Activated B cell treated with CpG ODN at 0.5 μM for 24 hours (primary cell): ENCODE measurements at regions not wholly inside any gene's neighbourhood (a gene's known extent, or its start where the extent isn't known, plus 50 kb on each side); places are given as distances from the start of the nearest gene placed in this dataset.

ENCODE experiments used
- ATAC-seq: fragments of 200-7000 bp; cut with Tn5 transposase; one replicate; pipeline ENCODE4 v1.10.0; 2021; ENCODE audit warnings: low read depth, mild to moderate bottlenecking, moderate library complexity
- CTCF ChIA-PET: fragments of 350-600 bp; sonication (Branson Sonifier 250); formaldehyde crosslinking; loops from one replicate; lab custom pipeline; 2021; ENCODE audit warnings: antibody characterized with exemption; lab: Charles Lee
- POLR2A ChIA-PET: fragments of 350-600 bp; sonication (Branson Sonifier 250); formaldehyde crosslinking; loops from one replicate; lab custom pipeline; 2021; ENCODE audit warnings: antibody characterized with exemption; lab: Charles Lee
- DNase-seq: peaks from one replicate; pipeline ENCODE4 v3.0.0; 2022
- H3K27ac Mint-ChIP-seq: one replicate; pipeline ENCODE4 v1.8.0; 2020; ENCODE audit warnings: mixed read lengths
- H3K27me3 Mint-ChIP-seq: one replicate; pipeline ENCODE4 v1.8.0; 2021; ENCODE audit warnings: mixed read lengths
- H3K36me3 Mint-ChIP-seq: one replicate; pipeline ENCODE4 v1.8.0; 2021; ENCODE audit warnings: low read depth, mixed read lengths
- H3K4me1 Mint-ChIP-seq: one replicate; pipeline ENCODE4 v1.8.0; 2021; ENCODE audit warnings: mixed read lengths
- H3K4me3 Mint-ChIP-seq: one replicate; pipeline ENCODE4 v1.8.0; 2020; ENCODE audit warnings: mild to moderate bottlenecking, mixed read lengths
- H3K9me3 Mint-ChIP-seq: one replicate; pipeline ENCODE4 v1.8.0; 2020; ENCODE audit warnings: mixed read lengths
- intact Hi-C: fragments of 100-400 bp; cut with micrococcal nuclease; formaldehyde crosslinking; loops from one replicate; pipeline ENCODE4 v1.15.1; 2024
- TF ChIP-seq, protein P1 (sequence below): fragments of 200-600 bp; IDR thresholded peaks from one replicate; pipeline ENCODE4 v1.8.0; 2022; ENCODE audit warnings: antibody characterized with exemption, mild to moderate bottlenecking

DNA sequence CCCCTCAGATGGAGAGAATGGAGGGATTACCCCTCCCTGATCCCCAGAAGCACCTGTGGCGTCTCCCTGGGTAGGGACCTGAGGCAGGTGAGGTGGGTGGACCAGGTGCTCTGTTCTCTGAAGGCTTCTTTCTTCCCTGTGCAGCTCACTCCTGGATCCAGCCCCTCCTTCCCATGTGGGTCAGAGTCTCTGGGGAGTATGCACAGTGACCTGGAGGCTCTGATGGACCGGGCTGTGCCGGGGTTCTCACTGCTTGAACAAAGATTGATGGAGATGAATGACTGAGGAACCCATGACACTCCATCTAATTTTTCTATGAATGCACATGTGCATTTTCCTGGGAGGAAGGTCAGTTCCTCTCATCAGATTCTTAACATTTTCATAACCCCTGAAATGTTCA is 78.6 kb upstream of the SHANK2 start:
- Mint-ChIP-seq H3K4me3 (no peak overlapping the region), H3K27ac (no peak overlapping the region), H3K9me3 (peaks cover 6% of the 10 kb centered on the region), H3K4me1 (no peaks in the 10 kb centered on the region), H3K36me3 (no peaks in the 10 kb centered on the region), H3K27me3 (no peaks in the 10 kb centered on the region)
- ChIA-PET POLR2A (no interaction called here), CTCF (no interaction called here)
- TF ChIP-seq, protein P1, sequence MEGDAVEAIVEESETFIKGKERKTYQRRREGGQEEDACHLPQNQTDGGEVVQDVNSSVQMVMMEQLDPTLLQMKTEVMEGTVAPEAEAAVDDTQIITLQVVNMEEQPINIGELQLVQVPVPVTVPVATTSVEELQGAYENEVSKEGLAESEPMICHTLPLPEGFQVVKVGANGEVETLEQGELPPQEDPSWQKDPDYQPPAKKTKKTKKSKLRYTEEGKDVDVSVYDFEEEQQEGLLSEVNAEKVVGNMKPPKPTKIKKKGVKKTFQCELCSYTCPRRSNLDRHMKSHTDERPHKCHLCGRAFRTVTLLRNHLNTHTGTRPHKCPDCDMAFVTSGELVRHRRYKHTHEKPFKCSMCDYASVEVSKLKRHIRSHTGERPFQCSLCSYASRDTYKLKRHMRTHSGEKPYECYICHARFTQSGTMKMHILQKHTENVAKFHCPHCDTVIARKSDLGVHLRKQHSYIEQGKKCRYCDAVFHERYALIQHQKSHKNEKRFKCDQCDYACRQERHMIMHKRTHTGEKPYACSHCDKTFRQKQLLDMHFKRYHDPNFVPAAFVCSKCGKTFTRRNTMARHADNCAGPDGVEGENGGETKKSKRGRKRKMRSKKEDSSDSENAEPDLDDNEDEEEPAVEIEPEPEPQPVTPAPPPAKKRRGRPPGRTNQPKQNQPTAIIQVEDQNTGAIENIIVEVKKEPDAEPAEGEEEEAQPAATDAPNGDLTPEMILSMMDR: no peak
- ATAC-seq (no peak), DNase-seq (no peak)
- intact Hi-C loops: no loop called here

DNA sequence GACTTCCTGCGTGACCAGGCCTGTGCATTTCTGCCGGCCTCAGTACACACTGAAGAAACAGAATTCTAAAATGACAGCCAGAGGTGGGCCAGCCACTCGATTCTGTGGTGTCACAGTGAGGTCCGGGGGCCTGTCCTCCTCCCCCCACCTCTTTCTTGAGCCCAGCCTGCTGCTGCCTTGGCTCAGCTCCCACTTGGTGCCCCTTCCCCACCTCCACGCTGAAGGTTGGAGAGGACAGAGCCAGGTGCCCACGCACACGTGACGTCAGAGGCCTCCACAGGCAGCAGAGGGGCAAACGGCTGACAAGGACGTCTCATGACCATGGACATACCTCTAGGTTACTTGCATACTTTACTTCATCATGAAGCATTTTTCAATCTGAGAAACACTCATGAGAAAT is 78.0 kb upstream of the SHANK2 start:
- POLR2A ChIA-PET: no interaction called here
- ATAC-seq: no peak
- CTCF ChIA-PET: no interaction called here
- intact Hi-C loops: no loop called here
- no peak for DNase-seq
- TF ChIP-seq, protein P1: no peak
- H3K27ac Mint-ChIP-seq: no peak overlapping the region
- no peaks in the 10 kb centered on the region for H3K36me3 Mint-ChIP-seq
- peaks cover 6% of the 10 kb centered on the region for H3K9me3 Mint-ChIP-seq
- no peak overlapping the region for H3K4me3 Mint-ChIP-seq
- H3K4me1 Mint-ChIP-seq: no peaks in the 10 kb centered on the region
- no peaks in the 10 kb centered on the region for H3K27me3 Mint-ChIP-seq

DNA sequence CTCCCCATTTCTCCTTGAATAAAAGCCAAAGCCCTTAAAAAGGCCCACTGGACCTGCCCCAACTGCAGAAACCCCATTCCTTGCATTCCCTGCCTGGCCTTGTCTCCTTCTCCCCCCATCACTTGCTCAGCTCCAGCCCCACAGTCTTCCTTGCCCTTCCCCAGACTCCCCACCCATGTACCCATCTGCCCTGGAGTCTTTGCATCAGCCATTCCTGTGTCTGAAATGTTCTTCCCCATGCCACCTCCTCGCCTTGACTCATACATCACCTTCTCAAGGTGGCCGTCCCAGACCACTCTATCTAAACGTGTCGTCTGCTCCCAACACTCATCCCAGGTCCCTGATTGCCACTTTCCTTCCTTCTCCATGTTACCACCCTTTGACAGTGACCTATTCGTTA is 77.4 kb upstream of the SHANK2 start:
- Mint-ChIP-seq H3K4me1 (no peaks in the 10 kb centered on the region), H3K27ac (no peak overlapping the region), H3K4me3 (no peak overlapping the region), H3K9me3 (peaks cover 6% of the 10 kb centered on the region), H3K27me3 (peaks cover 3% of the 10 kb centered on the region), H3K36me3 (no peaks in the 10 kb centered on the region)
- POLR2A ChIA-PET: no interaction called here
- ATAC-seq: no peak
- intact Hi-C loops: no loop called here
- no peak for DNase-seq
- TF ChIP-seq, protein P1: no peak
- CTCF ChIA-PET: no interaction called here

DNA sequence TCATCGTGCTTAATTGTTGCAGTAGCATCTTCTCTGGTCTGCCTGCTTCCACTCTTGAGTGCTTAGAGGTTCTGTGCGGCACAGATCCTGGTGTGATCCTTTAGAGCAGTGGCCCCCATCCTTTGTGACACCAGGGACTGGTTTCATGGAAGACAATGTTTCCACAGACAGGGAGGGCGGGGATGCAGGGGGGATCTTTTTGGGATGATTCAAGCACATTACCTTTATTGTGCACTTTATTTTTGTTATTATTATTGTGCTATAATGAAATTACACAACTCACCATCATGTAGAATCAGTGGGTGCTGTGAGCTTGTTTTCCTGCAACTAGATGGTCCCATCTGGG is 76.8 kb upstream of the SHANK2 start:
- H3K27ac Mint-ChIP-seq: no peak overlapping the region
- H3K36me3 Mint-ChIP-seq: no peaks in the 10 kb centered on the region
- no peak overlapping the region for H3K4me3 Mint-ChIP-seq
- ChIA-PET CTCF (no interaction called here), POLR2A (no interaction called here)
- peaks cover 5% of the 10 kb centered on the region for H3K27me3 Mint-ChIP-seq
- DNase-seq (no peak), ATAC-seq (no peak)
- TF ChIP-seq, protein P1: no peak
- intact Hi-C loops: no loop called here
- H3K9me3 Mint-ChIP-seq: peaks cover 6% of the 10 kb centered on the region
- H3K4me1 Mint-ChIP-seq: no peaks in the 10 kb centered on the region

DNA sequence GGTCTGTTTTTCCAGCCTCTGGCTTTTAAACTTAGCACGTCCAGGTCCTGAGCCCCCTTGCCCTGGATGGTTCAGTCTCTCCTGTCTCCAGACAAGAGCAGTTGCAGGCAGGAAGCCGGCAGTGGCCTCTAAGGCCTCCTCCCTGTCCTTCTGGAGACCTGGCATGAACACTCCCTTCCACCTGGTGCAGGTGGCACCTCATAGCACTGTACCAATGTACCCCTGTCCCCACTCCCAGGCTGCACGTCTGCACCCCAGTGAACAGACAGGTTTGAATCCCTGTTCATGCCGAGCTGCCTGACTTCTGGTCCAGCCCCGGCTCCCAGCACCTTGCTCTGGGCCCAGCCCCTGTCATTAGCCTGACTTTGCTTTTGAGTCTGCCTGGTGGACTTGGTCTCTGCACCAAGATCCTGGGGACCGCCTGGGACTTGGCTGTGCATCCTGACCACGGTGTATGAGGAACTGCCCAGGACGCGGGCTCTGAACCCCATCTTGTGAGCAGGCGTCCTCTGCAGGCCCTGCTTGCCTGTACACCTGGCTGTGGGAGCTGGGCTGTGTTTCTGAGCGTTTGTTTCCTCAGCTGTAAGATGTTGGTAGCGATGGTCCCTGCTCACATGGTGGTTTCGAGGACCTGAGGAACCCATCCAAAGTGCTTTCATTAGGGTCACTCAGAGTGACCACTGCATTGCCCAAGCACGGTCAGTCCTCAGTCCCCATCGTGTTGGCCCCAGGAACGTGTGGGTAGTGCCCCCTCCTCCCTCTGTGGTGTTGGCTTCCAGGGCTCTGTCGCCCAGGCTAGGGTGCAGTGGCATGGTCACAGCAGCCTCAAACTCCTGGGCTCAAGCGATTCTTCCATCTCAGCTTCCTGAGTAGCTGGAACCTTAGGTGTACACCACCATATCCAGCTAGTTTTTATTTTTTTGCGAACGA is 75.0 kb upstream of the SHANK2 start:
- CTCF ChIA-PET: no interaction called here
- Mint-ChIP-seq H3K9me3 (peaks cover 2% of the 10 kb centered on the region), H3K27me3 (peaks cover 7% of the 10 kb centered on the region), H3K36me3 (no peaks in the 10 kb centered on the region), H3K4me1 (no peaks in the 10 kb centered on the region), H3K27ac (no peak overlapping the region), H3K4me3 (no peak overlapping the region)
- POLR2A ChIA-PET: no interaction called here
- DNase-seq (no peak), ATAC-seq (no peak)
- TF ChIP-seq, protein P1: no peak
- intact Hi-C loops: no loop called here
